ENCODE measurements at regions not wholly inside any gene's neighbourhood (a gene's known extent, or its start where the extent isn't known, plus 50 kb on each side); places are given as distances from the start of the nearest gene placed in this dataset.

- H3K4me1 Mint-ChIP-seq: no peaks in the 10 kb centered on the region
- ChIA-PET CTCF (no interaction called here), POLR2A (no interaction called here)
- no peak for TF ChIP-seq CTCF (IDR thresholded peaks at IDR 0.05)
- no peak for ATAC-seq (ENCODE audit: low read depth)
- no peak overlapping the region for H3K27ac Mint-ChIP-seq
- no peaks in the 10 kb centered on the region for H3K9me3 Mint-ChIP-seq
- H3K27me3 Mint-ChIP-seq: no peaks in the 10 kb centered on the region
- DNase-seq: no peak
- H3K4me3 Mint-ChIP-seq: no peak overlapping the region
- intact Hi-C loops (cut with micrococcal nuclease): no loop called here
- no peaks in the 10 kb centered on the region for H3K36me3 Mint-ChIP-seq (ENCODE audit: low read depth)
Observed at GRCh38 chr18:67159662-67160061, 356.9 kb downstream of the DSEL start.

GRCh38 chr18:67154979-67155378, 361.5 kb downstream of the DSEL start:
- H3K4me3 Mint-ChIP-seq: no peak overlapping the region
- H3K27ac Mint-ChIP-seq: no peak overlapping the region
- ATAC-seq (ENCODE audit: low read depth) (no peak), DNase-seq (no peak)
- CTCF ChIA-PET: no interaction called here
- H3K27me3 Mint-ChIP-seq: no peaks in the 10 kb centered on the region
- no peaks in the 10 kb centered on the region for H3K36me3 Mint-ChIP-seq (ENCODE audit: low read depth)
- TF ChIP-seq CTCF (IDR thresholded peaks at IDR 0.05): no peak
- intact Hi-C loops (cut with micrococcal nuclease): no loop called here
- no peaks in the 10 kb centered on the region for H3K4me1 Mint-ChIP-seq
- POLR2A ChIA-PET: no interaction called here
- H3K9me3 Mint-ChIP-seq: no peaks in the 10 kb centered on the region

GRCh38 chr18:67151366-67151765, 365.2 kb downstream of the DSEL start:
- no peaks in the 10 kb centered on the region for H3K9me3 Mint-ChIP-seq
- no peak for TF ChIP-seq CTCF (IDR thresholded peaks at IDR 0.05)
- intact Hi-C loops (cut with micrococcal nuclease): no loop called here
- ATAC-seq (ENCODE audit: low read depth) (no peak), DNase-seq (no peak)
- H3K4me1 Mint-ChIP-seq: no peaks in the 10 kb centered on the region
- ChIA-PET POLR2A (no interaction called here), CTCF (no interaction called here)
- no peaks in the 10 kb centered on the region for H3K27me3 Mint-ChIP-seq
- H3K4me3 Mint-ChIP-seq: no peak overlapping the region
- H3K36me3 Mint-ChIP-seq (ENCODE audit: low read depth): no peaks in the 10 kb centered on the region
- H3K27ac Mint-ChIP-seq: no peak overlapping the region

GRCh38 chr18:67145586-67146292, 370.8 kb downstream of the DSEL start:
- Mint-ChIP-seq H3K9me3 (no peaks in the 10 kb centered on the region), H3K27me3 (no peaks in the 10 kb centered on the region), H3K4me3 (no peak overlapping the region), H3K27ac (no peak overlapping the region), H3K36me3 (ENCODE audit: low read depth) (no peaks in the 10 kb centered on the region), H3K4me1 (no peaks in the 10 kb centered on the region)
- POLR2A ChIA-PET: no interaction called here
- TF ChIP-seq CTCF (IDR thresholded peaks at IDR 0.05): no peak
- ATAC-seq (ENCODE audit: low read depth): no peak
- CTCF ChIA-PET: no interaction called here
- DNase-seq: no peak
- intact Hi-C loops (cut with micrococcal nuclease): no loop called here

- no peak for TF ChIP-seq CTCF (IDR thresholded peaks at IDR 0.05)
- Mint-ChIP-seq H3K9me3 (no peaks in the 10 kb centered on the region), H3K27me3 (no peaks in the 10 kb centered on the region), H3K36me3 (ENCODE audit: low read depth) (no peaks in the 10 kb centered on the region), H3K27ac (no peak overlapping the region), H3K4me3 (no peak overlapping the region), H3K4me1 (no peaks in the 10 kb centered on the region)
- ChIA-PET CTCF (no interaction called here), POLR2A (no interaction called here)
- DNase-seq: no peak
- no peak for ATAC-seq (ENCODE audit: low read depth)
- intact Hi-C loops (cut with micrococcal nuclease): no loop called here
Observed at GRCh38 chr18:67144329-67144728, 372.2 kb downstream of the DSEL start.

All from activated B cell treated with CpG ODN at 0.5 μM for 24 hours (primary cell).